ENCODE measurements at regions not wholly inside any gene's neighbourhood (a gene's known extent, or its start where the extent isn't known, plus 50 kb on each side); places are given as distances from the start of the nearest gene placed in this dataset.

DNA sequence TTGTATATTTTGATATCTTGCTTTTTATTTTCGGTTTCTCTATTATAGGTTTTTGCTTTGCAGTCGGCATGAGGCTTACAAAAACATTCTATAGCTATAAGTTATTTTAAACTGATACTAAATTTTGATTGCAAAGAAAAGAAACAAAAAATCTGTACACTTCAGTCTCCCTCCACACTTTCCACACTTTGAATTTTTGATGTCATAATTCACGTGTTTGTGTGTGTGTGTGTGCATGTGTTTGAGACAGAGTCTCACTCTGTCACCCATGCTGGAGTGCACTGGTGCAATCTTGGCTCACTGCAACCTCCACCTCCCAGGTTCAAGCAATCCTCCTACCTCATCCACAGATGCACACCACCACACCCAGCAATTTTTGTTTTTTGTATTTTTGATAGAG lies 124.9 kb downstream of the MRPS30 start (continued):
- no peak for TF ChIP-seq CHD2 (IDR thresholded peaks at IDR 0.05; ENCODE audit: low read length, partially characterized antibody)

DNA sequence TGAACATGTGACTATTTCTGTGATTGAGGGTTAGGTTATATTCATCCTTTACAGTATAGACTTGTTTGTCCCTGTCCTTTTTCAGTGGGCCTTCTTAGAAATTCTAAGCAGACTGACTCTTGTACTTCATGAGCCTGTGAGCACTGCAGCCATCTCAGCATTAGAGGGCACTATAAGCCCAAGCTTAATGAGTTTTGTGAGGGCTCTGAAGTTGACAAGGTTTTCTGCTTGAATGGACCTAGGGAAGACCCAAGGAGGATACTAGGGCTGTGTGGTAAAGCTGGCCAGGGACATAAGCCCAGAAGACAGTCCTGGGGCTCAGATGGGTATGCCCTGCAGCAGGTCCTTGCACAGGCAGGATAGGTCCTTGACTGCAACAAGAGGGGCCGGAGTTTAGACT lies 126.5 kb downstream of the MRPS30 start:
- Histone ChIP-seq H3K4me3 (no peak overlapping the region), H3K9me3 (no peaks in the 10 kb centered on the region; the same call in 2 of the 3 replicates), H3K4me1 (no peaks in the 10 kb centered on the region), H3K4me2 (no peak overlapping the region), H3K27ac (no peak overlapping the region)
- DNase-seq (ENCODE audit: low read depth in 1 of 2, low spot score in 1 of 2), result peak in 1 of 2 experiments; percentile 20
- FAIRE-seq, result no peak
- 0% methylated on average over 1 of the region's 1 CpG for WGBS (ENCODE audit: missing lambda C conversion rate)
- ChIA-PET POLR2A (no interaction called here), CTCF (interaction anchor here (1.5 kb wide), 1 partner anchor 8 kb away, joined by 3 read pairs; no protein-coding TSS in a partner anchor)
- no peak for ATAC-seq
- no peak for TF ChIP-seq POLR2A (IDR thresholded peaks at IDR 0.05; ENCODE audit: low read length)
- TF ChIP-seq KDM5A (IDR thresholded peaks at IDR 0.05), result no peak
- no peak for TF ChIP-seq MAZ (IDR thresholded peaks at IDR 0.05; ENCODE audit: borderline replicate concordance, low read depth, low read length)
- no peak for TF ChIP-seq JUN (IDR thresholded peaks at IDR 0.05)
- TF ChIP-seq, protein P1, sequence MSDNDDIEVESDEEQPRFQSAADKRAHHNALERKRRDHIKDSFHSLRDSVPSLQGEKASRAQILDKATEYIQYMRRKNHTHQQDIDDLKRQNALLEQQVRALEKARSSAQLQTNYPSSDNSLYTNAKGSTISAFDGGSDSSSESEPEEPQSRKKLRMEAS (IDR thresholded peaks at IDR 0.05), result no peak
- TF ChIP-seq ZSCAN20 (CRISPR knock-in tag; IDR thresholded peaks at IDR 0.05), result no peak
- TF ChIP-seq, protein P2, sequence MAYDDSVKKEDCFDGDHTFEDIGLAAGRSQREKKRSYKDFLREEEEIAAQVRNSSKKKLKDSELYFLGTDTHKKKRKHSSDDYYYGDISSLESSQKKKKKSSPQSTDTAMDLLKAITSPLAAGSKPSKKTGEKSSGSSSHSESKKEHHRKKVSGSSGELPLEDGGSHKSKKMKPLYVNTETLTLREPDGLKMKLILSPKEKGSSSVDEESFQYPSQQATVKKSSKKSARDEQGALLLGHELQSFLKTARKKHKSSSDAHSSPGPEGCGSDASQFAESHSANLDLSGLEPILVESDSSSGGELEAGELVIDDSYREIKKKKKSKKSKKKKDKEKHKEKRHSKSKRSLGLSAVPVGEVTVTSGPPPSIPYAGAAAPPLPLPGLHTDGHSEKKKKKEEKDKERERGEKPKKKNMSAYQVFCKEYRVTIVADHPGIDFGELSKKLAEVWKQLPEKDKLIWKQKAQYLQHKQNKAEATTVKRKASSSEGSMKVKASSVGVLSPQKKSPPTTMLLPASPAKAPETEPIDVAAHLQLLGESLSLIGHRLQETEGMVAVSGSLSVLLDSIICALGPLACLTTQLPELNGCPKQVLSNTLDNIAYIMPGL (CRISPR knock-in tag; IDR thresholded peaks at IDR 0.05; ENCODE audit: borderline replicate concordance), result no peak
- TF ChIP-seq CHD2 (IDR thresholded peaks at IDR 0.05; ENCODE audit: low read length, partially characterized antibody), result no peak
- TF ChIP-seq, protein P3, sequence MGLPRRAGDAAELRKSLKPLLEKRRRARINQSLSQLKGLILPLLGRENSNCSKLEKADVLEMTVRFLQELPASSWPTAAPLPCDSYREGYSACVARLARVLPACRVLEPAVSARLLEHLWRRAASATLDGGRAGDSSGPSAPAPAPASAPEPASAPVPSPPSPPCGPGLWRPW (IDR thresholded peaks at IDR 0.05), result no peak
- no peak for TF ChIP-seq RFX5 (IDR thresholded peaks at IDR 0.05)
- TF ChIP-seq FOSL2 (IDR thresholded peaks at IDR 0.05), result no peak
- no peak for TF ChIP-seq FOSL2 (CRISPR knock-in tag; IDR thresholded peaks at IDR 0.05)
- TF ChIP-seq EP300 (IDR thresholded peaks at IDR 0.05), result no peak
- TF ChIP-seq, protein P4, sequence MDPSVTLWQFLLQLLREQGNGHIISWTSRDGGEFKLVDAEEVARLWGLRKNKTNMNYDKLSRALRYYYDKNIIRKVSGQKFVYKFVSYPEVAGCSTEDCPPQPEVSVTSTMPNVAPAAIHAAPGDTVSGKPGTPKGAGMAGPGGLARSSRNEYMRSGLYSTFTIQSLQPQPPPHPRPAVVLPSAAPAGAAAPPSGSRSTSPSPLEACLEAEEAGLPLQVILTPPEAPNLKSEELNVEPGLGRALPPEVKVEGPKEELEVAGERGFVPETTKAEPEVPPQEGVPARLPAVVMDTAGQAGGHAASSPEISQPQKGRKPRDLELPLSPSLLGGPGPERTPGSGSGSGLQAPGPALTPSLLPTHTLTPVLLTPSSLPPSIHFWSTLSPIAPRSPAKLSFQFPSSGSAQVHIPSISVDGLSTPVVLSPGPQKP (IDR thresholded peaks at IDR 0.05; ENCODE audit: low read depth, low read length), result no peak
- TF ChIP-seq, protein P5, sequence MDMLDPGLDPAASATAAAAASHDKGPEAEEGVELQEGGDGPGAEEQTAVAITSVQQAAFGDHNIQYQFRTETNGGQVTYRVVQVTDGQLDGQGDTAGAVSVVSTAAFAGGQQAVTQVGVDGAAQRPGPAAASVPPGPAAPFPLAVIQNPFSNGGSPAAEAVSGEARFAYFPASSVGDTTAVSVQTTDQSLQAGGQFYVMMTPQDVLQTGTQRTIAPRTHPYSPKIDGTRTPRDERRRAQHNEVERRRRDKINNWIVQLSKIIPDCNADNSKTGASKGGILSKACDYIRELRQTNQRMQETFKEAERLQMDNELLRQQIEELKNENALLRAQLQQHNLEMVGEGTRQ (IDR thresholded peaks at IDR 0.05), result no peak
- TF ChIP-seq JUNB (IDR thresholded peaks at IDR 0.05), result no peak
- no peak for TF ChIP-seq TP53 (CRISPR knock-in tag; IDR thresholded peaks at IDR 0.05)

DNA sequence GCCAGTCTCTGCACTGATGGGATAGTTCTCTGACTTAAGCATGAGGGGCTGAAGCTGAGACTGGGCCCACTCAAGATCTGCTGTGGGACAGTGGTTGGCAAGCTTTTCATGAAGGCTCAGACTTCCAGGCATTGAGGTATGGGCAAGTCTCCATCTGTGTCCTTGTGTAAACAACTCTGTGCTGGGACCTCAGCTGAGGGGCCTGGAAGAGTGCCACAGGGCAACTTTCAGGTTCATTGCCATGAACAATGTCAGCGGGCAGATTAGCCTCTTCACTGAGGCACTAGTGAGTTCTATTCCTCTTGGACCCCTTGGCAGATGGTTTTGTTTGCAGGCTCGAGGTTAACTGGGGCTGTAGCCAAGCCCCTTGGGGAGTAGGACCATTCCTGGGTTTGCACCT lies 127.1 kb downstream of the MRPS30 start:
- Histone ChIP-seq H3K27ac (no peak overlapping the region), H3K4me3 (no peak overlapping the region), H3K4me2 (no peak overlapping the region), H3K4me1 (no peaks in the 10 kb centered on the region), H3K9me3 (no peaks in the 10 kb centered on the region; the same call in 2 of the 3 replicates)
- TF ChIP-seq RCOR1 (IDR thresholded peaks at IDR 0.05; ENCODE audit: low read depth, low read length) (no peak), FOSL2 (IDR thresholded peaks at IDR 0.05) (no peak), FOSL2 (CRISPR knock-in tag; IDR thresholded peaks at IDR 0.05) (no peak), CBX2 (IDR thresholded peaks at IDR 0.05; ENCODE audit: borderline replicate concordance, low read depth) (no peak), POLR2AphosphoS2 (conservative IDR thresholded peaks at IDR 0.05; ENCODE audit: low read length) (no peak), CHD2 (IDR thresholded peaks at IDR 0.05; ENCODE audit: low read length, partially characterized antibody) (no peak), TFCP2L1 (CRISPR knock-in tag; IDR thresholded peaks at IDR 0.05) (no peak)
- TF ChIP-seq, protein P6, sequence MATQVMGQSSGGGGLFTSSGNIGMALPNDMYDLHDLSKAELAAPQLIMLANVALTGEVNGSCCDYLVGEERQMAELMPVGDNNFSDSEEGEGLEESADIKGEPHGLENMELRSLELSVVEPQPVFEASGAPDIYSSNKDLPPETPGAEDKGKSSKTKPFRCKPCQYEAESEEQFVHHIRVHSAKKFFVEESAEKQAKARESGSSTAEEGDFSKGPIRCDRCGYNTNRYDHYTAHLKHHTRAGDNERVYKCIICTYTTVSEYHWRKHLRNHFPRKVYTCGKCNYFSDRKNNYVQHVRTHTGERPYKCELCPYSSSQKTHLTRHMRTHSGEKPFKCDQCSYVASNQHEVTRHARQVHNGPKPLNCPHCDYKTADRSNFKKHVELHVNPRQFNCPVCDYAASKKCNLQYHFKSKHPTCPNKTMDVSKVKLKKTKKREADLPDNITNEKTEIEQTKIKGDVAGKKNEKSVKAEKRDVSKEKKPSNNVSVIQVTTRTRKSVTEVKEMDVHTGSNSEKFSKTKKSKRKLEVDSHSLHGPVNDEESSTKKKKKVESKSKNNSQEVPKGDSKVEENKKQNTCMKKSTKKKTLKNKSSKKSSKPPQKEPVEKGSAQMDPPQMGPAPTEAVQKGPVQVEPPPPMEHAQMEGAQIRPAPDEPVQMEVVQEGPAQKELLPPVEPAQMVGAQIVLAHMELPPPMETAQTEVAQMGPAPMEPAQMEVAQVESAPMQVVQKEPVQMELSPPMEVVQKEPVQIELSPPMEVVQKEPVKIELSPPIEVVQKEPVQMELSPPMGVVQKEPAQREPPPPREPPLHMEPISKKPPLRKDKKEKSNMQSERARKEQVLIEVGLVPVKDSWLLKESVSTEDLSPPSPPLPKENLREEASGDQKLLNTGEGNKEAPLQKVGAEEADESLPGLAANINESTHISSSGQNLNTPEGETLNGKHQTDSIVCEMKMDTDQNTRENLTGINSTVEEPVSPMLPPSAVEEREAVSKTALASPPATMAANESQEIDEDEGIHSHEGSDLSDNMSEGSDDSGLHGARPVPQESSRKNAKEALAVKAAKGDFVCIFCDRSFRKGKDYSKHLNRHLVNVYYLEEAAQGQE (IDR thresholded peaks at IDR 0.05), result no peak
- ChIA-PET CTCF (no interaction called here), POLR2A (no interaction called here)
- no peak for ATAC-seq
- 33% methylated on average over 2 of the region's 2 CpGs for WGBS (ENCODE audit: missing lambda C conversion rate)
- FAIRE-seq, result no peak
- no peak for DNase-seq (ENCODE audit: low read depth in 1 of 2, low spot score in 1 of 2)
